Tibial nerve (tissue), 4 donors: ENCODE measurements at regions not wholly inside any gene's neighbourhood (a gene's known extent, or its start where the extent isn't known, plus 50 kb on each side); places are given as distances from the start of the nearest gene placed in this dataset.

Source experiments
- DNase-seq, 2 donors: peaks; one replicate each; pipeline ENCODE4 v3.0.0-alpha.2; 2019; ENCODE audit warnings: low spot score in 2 of 2
- H3K27ac ChIP-seq, 4 donors: fragments of 200-600 bp; sonication (generic) in 3 of 4; one replicate each; pipeline ENCODE4 v1.5.1; 2017 to 2019; ENCODE audit warnings: mild to moderate bottlenecking in 1 of 4
- H3K27me3 ChIP-seq, 2 donors: fragments of 200-600 bp; sonication (generic) in 1 of 2; one replicate each; pipeline versions ENCODE4 v1.5.1 to v1.6.0; 2017 to 2019
- H3K36me3 ChIP-seq, 3 donors: fragments of 200-600 bp; sonication (generic); one replicate each; pipeline ENCODE4 v1.5.1; 2018 to 2019
- H3K4me1 ChIP-seq, 4 donors: fragments of 200-600 bp; sonication (generic) in 3 of 4; one replicate each; pipeline ENCODE4 v1.5.1; 2017 to 2019
- H3K4me3 ChIP-seq, 4 donors: fragments of 200-600 bp; sonication (generic) in 3 of 4; one replicate each; pipeline ENCODE4 v1.5.1; 2017 to 2019; ENCODE audit warnings: mild to moderate bottlenecking in 1 of 4, moderate library complexity in 1 of 4
- H3K9me3 ChIP-seq, 4 donors: fragments of 200-600 bp; sonication (generic) in 3 of 4; one replicate each; pipeline ENCODE4 v1.5.1; 2017 to 2019
- CTCF ChIP-seq, 5 experiments: fragments of 200-600 bp in 3 of 5; fragments of 450-650 bp in 2 of 5; sonication (generic) in 3 of 5; IDR thresholded peaks; one replicate each; pipeline ENCODE4 v1.5.1; 2016 to 2019; ENCODE audit warnings: antibody characterized with exemption in 5 of 5, mild to moderate bottlenecking in 3 of 5, moderate library complexity in 2 of 5
- EP300 ChIP-seq, 2 donors: sonication (generic); formaldehyde crosslinking; IDR thresholded peaks; one replicate each; pipeline ENCODE4 v1.6.1; 2017; ENCODE audit warnings: antibody characterized with exemption in 2 of 2, mild to moderate bottlenecking in 1 of 2
- POLR2A ChIP-seq, 2 donors: fragments of 450-650 bp; IDR thresholded peaks; one replicate each; pipeline ENCODE4 v1.6.1; 2017; ENCODE audit warnings: antibody characterized with exemption in 2 of 2, mild to moderate bottlenecking in 2 of 2, moderate library complexity in 2 of 2
- WGBS, 2 donors: methylation state at CpG; one replicate each; pipeline ENCODE4 v1.1.5; 2018; 5-methylcytosine and 5-hydroxymethylcytosine counted together

- DNase-seq = no peak
- Histone ChIP-seq H3K27ac (no peak overlapping the region), H3K9me3 (peaks cover 0 to 9% (median 0%) of the 10 kb centered on the region in 4 donors), H3K4me3 (no peak overlapping the region), H3K4me1 (no peaks in the 10 kb centered on the region), H3K36me3 (no peaks in the 10 kb centered on the region), H3K27me3 (no peaks in the 10 kb centered on the region)
- TF ChIP-seq CTCF (IDR thresholded peaks at IDR 0.05) (no peak), EP300 (IDR thresholded peaks at IDR 0.05) (no peak), POLR2A (IDR thresholded peaks at IDR 0.05) (no peak)
These were observed 480.5 kb upstream of the HTR1E start for GRCh38 chr6:86456821-86457220.

- Histone ChIP-seq H3K4me3 (no peak overlapping the region), H3K4me1 (no peaks in the 10 kb centered on the region), H3K36me3 (no peaks in the 10 kb centered on the region), H3K9me3 (peaks cover 0 to 9% (median 0%) of the 10 kb centered on the region in 4 donors), H3K27ac (no peak overlapping the region), H3K27me3 (no peaks in the 10 kb centered on the region)
- DNase-seq = no peak
- WGBS, 2 donors = 33 to 36% methylated on average over 1 of the region's 1 CpG
- TF ChIP-seq POLR2A (IDR thresholded peaks at IDR 0.05) (no peak), CTCF (IDR thresholded peaks at IDR 0.05) (no peak), EP300 (IDR thresholded peaks at IDR 0.05) (no peak)
These were observed 484.1 kb upstream of the HTR1E start for GRCh38 chr6:86453232-86453631.

GRCh38 chr6:86448398-86448797 lies 488.9 kb upstream of the HTR1E start:
- Histone ChIP-seq H3K4me1 (no peaks in the 10 kb centered on the region), H3K9me3 (peaks cover 0 to 14% (median 0%) of the 10 kb centered on the region in 4 donors), H3K36me3 (no peaks in the 10 kb centered on the region), H3K27me3 (no peaks in the 10 kb centered on the region), H3K4me3 (no peak overlapping the region), H3K27ac (no peak overlapping the region)
- DNase-seq = no peak
- 55 to 59% methylated on average over 2 of the region's 2 CpGs for WGBS, 2 donors
- TF ChIP-seq EP300 (IDR thresholded peaks at IDR 0.05) = no peak
- TF ChIP-seq CTCF (IDR thresholded peaks at IDR 0.05) = no peak
- TF ChIP-seq POLR2A (IDR thresholded peaks at IDR 0.05) = no peak

GRCh38 chr6:86440608-86441007 lies 496.7 kb upstream of the HTR1E start:
- H3K4me3 ChIP-seq = no peak overlapping the region
- no peak for TF ChIP-seq POLR2A (IDR thresholded peaks at IDR 0.05)
- TF ChIP-seq CTCF (IDR thresholded peaks at IDR 0.05) = no peak
- no peak for TF ChIP-seq EP300 (IDR thresholded peaks at IDR 0.05)
- no peaks in the 10 kb centered on the region for H3K36me3 ChIP-seq
- no peak for DNase-seq
- no peaks in the 10 kb centered on the region for H3K9me3 ChIP-seq
- no peak overlapping the region for H3K27ac ChIP-seq
- H3K4me1 ChIP-seq = no peaks in the 10 kb centered on the region
- no peaks in the 10 kb centered on the region for H3K27me3 ChIP-seq

- no peaks in the 10 kb centered on the region for H3K36me3 ChIP-seq
- WGBS, 2 donors = 63 to 95% methylated on average over 1 of the region's 1 CpG
- H3K27ac ChIP-seq = no peak overlapping the region
- TF ChIP-seq CTCF (IDR thresholded peaks at IDR 0.05) (no peak), POLR2A (IDR thresholded peaks at IDR 0.05) (no peak), EP300 (IDR thresholded peaks at IDR 0.05) (no peak)
- H3K27me3 ChIP-seq = no peaks in the 10 kb centered on the region
- no peak overlapping the region for H3K4me3 ChIP-seq
- H3K4me1 ChIP-seq = no peaks in the 10 kb centered on the region
- no peaks in the 10 kb centered on the region for H3K9me3 ChIP-seq
- no peak for DNase-seq
These were observed 513.8 kb upstream of the HTR1E start for GRCh38 chr6:86423571-86423970.
